ENCODE measurements at regions not wholly inside any gene's neighbourhood (a gene's known extent, or its start where the extent isn't known, plus 50 kb on each side); places are given as distances from the start of the nearest gene placed in this dataset.

GRCh38 chr4:188287169-188287894, 148.1 kb downstream of the TRIML1 start:
- Histone ChIP-seq H3K4me1 (ENCODE audit: control insufficient read depth, insufficient read depth, low read length) (no peaks in the 10 kb centered on the region; the same call in 1 of the 2 replicates), H3K56ac (ENCODE audit: extremely low read depth, insufficient read depth, low read length) (no peak overlapping the region), H3K4me2 (ENCODE audit: low read depth, low read length) (no peak overlapping the region), H3K4ac (ENCODE audit: low read depth, low read length) (no peak overlapping the region), H2AFZ (replicated peaks; ENCODE audit: low read length, poor library complexity) (no peak overlapping the region), H2BK120ac (ENCODE audit: low read depth, low read length) (no peak overlapping the region), H2BK20ac (ENCODE audit: low read depth, low read length) (no peak overlapping the region), H3K9ac (ENCODE audit: low read depth, low read length) (no peak overlapping the region), H3K27ac (ENCODE audit: insufficient read depth, low read length) (no peak overlapping the region), H4K8ac (ENCODE audit: low read depth in 2 of 2, low read length in 2 of 2) (no peak overlapping the region), H2AK5ac (ENCODE audit: low read depth, low read length) (no peak overlapping the region), H3K36me3 (ENCODE audit: control insufficient read depth, insufficient read depth, low read length) (no peaks in the 10 kb centered on the region), H4K91ac (ENCODE audit: insufficient read depth, low read depth, low read length) (no peak overlapping the region), H4K20me1 (ENCODE audit: insufficient read depth, low read length) (no peaks in the 10 kb centered on the region), H3K27me3 (ENCODE audit: control insufficient read depth, insufficient read depth, low read length) (peaks cover 3% of the 10 kb centered on the region; the same call in 1 of the 2 replicates), H2AK9ac (replicated peaks; ENCODE audit: low read depth, low read length, poor library complexity) (no peak overlapping the region), H2BK5ac (ENCODE audit: low read depth, low read length, poor library complexity, severe bottlenecking) (no peak overlapping the region), H3K14ac (replicated peaks; ENCODE audit: low read depth, low read length) (no peak overlapping the region), H2BK15ac (ENCODE audit: low read depth, low read length) (no peak overlapping the region), H3K23ac (ENCODE audit: low read depth, low read length) (no peak overlapping the region), H3K9me3 (ENCODE audit: control insufficient read depth, insufficient read depth, low read length) (no peaks in the 10 kb centered on the region), H3K18ac (ENCODE audit: low read depth, low read length) (no peak overlapping the region), H3K4me3 (ENCODE audit: insufficient read depth, low read depth, low read length) (no peak overlapping the region), H3K79me1 (ENCODE audit: low read depth in 1 of 2, low read length in 2 of 2) (no peaks in the 10 kb centered on the region), H4K5ac (ENCODE audit: low read depth, low read length) (no peak overlapping the region), H3K9me1 (ENCODE audit: insufficient read depth, low read length) (no peaks in the 10 kb centered on the region)
- in situ Hi-C loops (cut with MboI; ENCODE audit: low sequenced_read_pairs) (no loop called here), intact Hi-C loops (cut with micrococcal nuclease) (no loop called here), dilution Hi-C loops (cut with HindIII; ENCODE audit: low sequenced_read_pairs, unreplicated experiment) (no loop called here)
- WGBS, 2 experiments (ENCODE audit: extremely low coverage in 2 of 2, insufficient read length in 1 of 2): no CpG with 5 or more reads among the region's 11 CpGs
- ATAC-seq (ENCODE audit: low read depth) (no peak), DNase-seq (no peak)
- BruUV-seq (replicated peaks): no TSS peak
- POLR2A ChIA-PET (ENCODE audit: unreplicated experiment): no interaction called here
- CTCF ChIA-PET: no interaction called here
- TF ChIP-seq NFE2L2 (IDR thresholded peaks at IDR 0.05; ENCODE audit: low read depth, low read length) (no peak), SMC3 (IDR thresholded peaks at IDR 0.05; ENCODE audit: low read depth, low read length) (no peak), RCOR1 (IDR thresholded peaks at IDR 0.05; ENCODE audit: insufficient replicate concordance, low read length) (no peak)

Data from IMR-90 (cell line).